ENCODE measurements at regions not wholly inside any gene's neighbourhood (a gene's known extent, or its start where the extent isn't known, plus 50 kb on each side); places are given as distances from the start of the nearest gene placed in this dataset.

GRCh38 chr9:109894473-109894872 lies 114.5 kb downstream of the PALM2AKAP2 start:
- Histone ChIP-seq H3K4me3 (ENCODE audit: low read depth in 1 of 5, low read length in 5 of 5) (no peak overlapping the region), H3K4me1 (ENCODE audit: control insufficient read depth in 5 of 5, insufficient read depth in 5 of 5, low read length in 5 of 5) (peaks cover 0 to 7% (median 0%) of the 10 kb centered on the region in 5 donors), H3K36me3 (ENCODE audit: control insufficient read depth in 5 of 5, insufficient read depth in 5 of 5, low read length in 5 of 5) (peaks cover 3 to 13% (median 8%) of the 10 kb centered on the region in 5 donors), H3K9me3 (ENCODE audit: control insufficient read depth in 5 of 5, low read length in 5 of 5) (no peaks in the 10 kb centered on the region), H3K9ac (ENCODE audit: low read length in 5 of 5) (no peak overlapping the region), H3K27ac (ENCODE audit: low read depth, low read length) (peak overlapping the region; percentile 23), H3K27me3 (ENCODE audit: control insufficient read depth in 5 of 5, insufficient read depth in 4 of 5, low read length in 5 of 5) (no peaks in the 10 kb centered on the region)

- Histone ChIP-seq H3K9me3 (ENCODE audit: control insufficient read depth in 5 of 5, low read length in 5 of 5) (no peaks in the 10 kb centered on the region), H3K27ac (ENCODE audit: low read depth, low read length) (peak overlapping the region; percentile 23), H3K36me3 (ENCODE audit: control insufficient read depth in 5 of 5, insufficient read depth in 5 of 5, low read length in 5 of 5) (peaks cover 3 to 12% (median 8%) of the 10 kb centered on the region in 5 donors), H3K27me3 (ENCODE audit: control insufficient read depth in 5 of 5, insufficient read depth in 4 of 5, low read length in 5 of 5) (no peaks in the 10 kb centered on the region), H3K4me1 (ENCODE audit: control insufficient read depth in 5 of 5, insufficient read depth in 5 of 5, low read length in 5 of 5) (peaks cover 0 to 7% (median 0%) of the 10 kb centered on the region in 5 donors), H3K4me3 (ENCODE audit: low read depth in 1 of 5, low read length in 5 of 5) (no peak overlapping the region), H3K9ac (ENCODE audit: low read length in 5 of 5) (no peak overlapping the region)
These were observed 115.1 kb downstream of the PALM2AKAP2 start for GRCh38 chr9:109894921-109895758.

- Histone ChIP-seq H3K9me3 (ENCODE audit: control insufficient read depth in 5 of 5, low read length in 5 of 5) (no peaks in the 10 kb centered on the region), H3K27ac (ENCODE audit: low read depth, low read length) (no peak overlapping the region), H3K4me1 (ENCODE audit: control insufficient read depth in 5 of 5, insufficient read depth in 5 of 5, low read length in 5 of 5) (peaks cover 7 to 37% (median 23%) of the 10 kb centered on the region in 5 donors), H3K4me3 (ENCODE audit: low read depth in 1 of 5, low read length in 5 of 5) (no peak overlapping the region), H3K36me3 (ENCODE audit: control insufficient read depth in 5 of 5, insufficient read depth in 5 of 5, low read length in 5 of 5) (peaks cover 0 to 5% (median 0%) of the 10 kb centered on the region in 5 donors), H3K27me3 (ENCODE audit: control insufficient read depth in 5 of 5, insufficient read depth in 4 of 5, low read length in 5 of 5) (no peaks in the 10 kb centered on the region), H3K9ac (ENCODE audit: low read length in 5 of 5) (no peak overlapping the region)
These were observed 121.2 kb downstream of the PALM2AKAP2 start for GRCh38 chr9:109901201-109901600.

GRCh38 chr9:109903515-109904138 lies 123.6 kb downstream of the PALM2AKAP2 start:
- Histone ChIP-seq H3K4me3 (ENCODE audit: low read depth in 1 of 5, low read length in 5 of 5) (no peak overlapping the region), H3K4me1 (ENCODE audit: control insufficient read depth in 5 of 5, insufficient read depth in 5 of 5, low read length in 5 of 5) (peaks cover 7 to 58% (median 27%) of the 10 kb centered on the region in 5 donors), H3K9me3 (ENCODE audit: control insufficient read depth in 5 of 5, low read length in 5 of 5) (no peaks in the 10 kb centered on the region), H3K36me3 (ENCODE audit: control insufficient read depth in 5 of 5, insufficient read depth in 5 of 5, low read length in 5 of 5) (peaks cover 0 to 11% (median 4%) of the 10 kb centered on the region in 5 donors), H3K27ac (ENCODE audit: low read depth, low read length) (peak overlapping the region; percentile 32), H3K27me3 (ENCODE audit: control insufficient read depth in 5 of 5, insufficient read depth in 4 of 5, low read length in 5 of 5) (no peaks in the 10 kb centered on the region), H3K9ac (ENCODE audit: low read length in 5 of 5) (no peak overlapping the region)

- Histone ChIP-seq H3K27ac (ENCODE audit: low read depth, low read length) (peak overlapping the region; percentile 90), H3K9ac (ENCODE audit: low read length in 5 of 5) (no peak overlapping the region), H3K4me1 (ENCODE audit: control insufficient read depth in 5 of 5, insufficient read depth in 5 of 5, low read length in 5 of 5) (peaks cover 7 to 63% (median 27%) of the 10 kb centered on the region in 5 donors), H3K4me3 (ENCODE audit: low read depth in 1 of 5, low read length in 5 of 5) (no peak overlapping the region), H3K27me3 (ENCODE audit: control insufficient read depth in 5 of 5, insufficient read depth in 4 of 5, low read length in 5 of 5) (no peaks in the 10 kb centered on the region), H3K9me3 (ENCODE audit: control insufficient read depth in 5 of 5, low read length in 5 of 5) (no peaks in the 10 kb centered on the region), H3K36me3 (ENCODE audit: control insufficient read depth in 5 of 5, insufficient read depth in 5 of 5, low read length in 5 of 5) (peaks cover 0 to 14% (median 4%) of the 10 kb centered on the region in 5 donors)
These were observed 124.7 kb downstream of the PALM2AKAP2 start for GRCh38 chr9:109904666-109905065.

GRCh38 chr9:109905472-109905871 lies 125.5 kb downstream of the PALM2AKAP2 start:
- H3K9ac ChIP-seq (ENCODE audit: low read length in 5 of 5): peak overlapping the region in 1 of 5 donors; percentile 13
- no peak overlapping the region for H3K4me3 ChIP-seq (ENCODE audit: low read depth in 1 of 5, low read length in 5 of 5)
- H3K27ac ChIP-seq (ENCODE audit: low read depth, low read length): peak overlapping the region; percentile 90
- H3K4me1 ChIP-seq (ENCODE audit: control insufficient read depth in 5 of 5, insufficient read depth in 5 of 5, low read length in 5 of 5): peaks cover 8 to 72% (median 27%) of the 10 kb centered on the region in 5 donors
- no peaks in the 10 kb centered on the region for H3K9me3 ChIP-seq (ENCODE audit: control insufficient read depth in 5 of 5, low read length in 5 of 5)
- H3K36me3 ChIP-seq (ENCODE audit: control insufficient read depth in 5 of 5, insufficient read depth in 5 of 5, low read length in 5 of 5): peaks cover 0 to 14% (median 3%) of the 10 kb centered on the region in 5 donors
- no peaks in the 10 kb centered on the region for H3K27me3 ChIP-seq (ENCODE audit: control insufficient read depth in 5 of 5, insufficient read depth in 4 of 5, low read length in 5 of 5)

- Histone ChIP-seq H3K4me1 (ENCODE audit: control insufficient read depth in 5 of 5, insufficient read depth in 5 of 5, low read length in 5 of 5) (peaks cover 8 to 85% (median 35%) of the 10 kb centered on the region in 5 donors), H3K9me3 (ENCODE audit: control insufficient read depth in 5 of 5, low read length in 5 of 5) (no peaks in the 10 kb centered on the region), H3K27me3 (ENCODE audit: control insufficient read depth in 5 of 5, insufficient read depth in 4 of 5, low read length in 5 of 5) (no peaks in the 10 kb centered on the region), H3K27ac (ENCODE audit: low read depth, low read length) (peak overlapping the region; percentile 90), H3K36me3 (ENCODE audit: control insufficient read depth in 5 of 5, insufficient read depth in 5 of 5, low read length in 5 of 5) (peaks cover 0 to 14% (median 0%) of the 10 kb centered on the region in 5 donors), H3K4me3 (ENCODE audit: low read depth in 1 of 5, low read length in 5 of 5) (no peak overlapping the region), H3K9ac (ENCODE audit: low read length in 5 of 5) (peak overlapping the region in 1 of 5 donors; percentile 21)
These were observed 126.9 kb downstream of the PALM2AKAP2 start for GRCh38 chr9:109906766-109907382.

GRCh38 chr9:109907400-109907799 lies 127.4 kb downstream of the PALM2AKAP2 start:
- peaks cover 11 to 88% (median 37%) of the 10 kb centered on the region in 5 donors for H3K4me1 ChIP-seq (ENCODE audit: control insufficient read depth in 5 of 5, insufficient read depth in 5 of 5, low read length in 5 of 5)
- peaks cover 0 to 14% (median 0%) of the 10 kb centered on the region in 5 donors for H3K36me3 ChIP-seq (ENCODE audit: control insufficient read depth in 5 of 5, insufficient read depth in 5 of 5, low read length in 5 of 5)
- peak overlapping the region in 1 of 5 donors; percentile 21 for H3K9ac ChIP-seq (ENCODE audit: low read length in 5 of 5)
- H3K27ac ChIP-seq (ENCODE audit: low read depth, low read length): peak overlapping the region; percentile 90
- H3K4me3 ChIP-seq (ENCODE audit: low read depth in 1 of 5, low read length in 5 of 5): peak overlapping the region in 1 of 5 donors; percentile 34
- no peaks in the 10 kb centered on the region for H3K27me3 ChIP-seq (ENCODE audit: control insufficient read depth in 5 of 5, insufficient read depth in 4 of 5, low read length in 5 of 5)
- H3K9me3 ChIP-seq (ENCODE audit: control insufficient read depth in 5 of 5, low read length in 5 of 5): no peaks in the 10 kb centered on the region

GRCh38 chr9:109907810-109908458 lies 127.9 kb downstream of the PALM2AKAP2 start:
- Histone ChIP-seq H3K27ac (ENCODE audit: low read depth, low read length) (peak overlapping the region; percentile 90), H3K4me3 (ENCODE audit: low read depth in 1 of 5, low read length in 5 of 5) (peak overlapping the region in 1 of 5 donors; percentile 34), H3K36me3 (ENCODE audit: control insufficient read depth in 5 of 5, insufficient read depth in 5 of 5, low read length in 5 of 5) (peaks cover 0 to 14% (median 0%) of the 10 kb centered on the region in 5 donors), H3K9me3 (ENCODE audit: control insufficient read depth in 5 of 5, low read length in 5 of 5) (no peaks in the 10 kb centered on the region), H3K9ac (ENCODE audit: low read length in 5 of 5) (peak overlapping the region in 2 of 5 donors; percentile 8 to 39), H3K4me1 (ENCODE audit: control insufficient read depth in 5 of 5, insufficient read depth in 5 of 5, low read length in 5 of 5) (peaks cover 12 to 88% (median 37%) of the 10 kb centered on the region in 5 donors), H3K27me3 (ENCODE audit: control insufficient read depth in 5 of 5, insufficient read depth in 4 of 5, low read length in 5 of 5) (no peaks in the 10 kb centered on the region)

All from subcutaneous abdominal adipose tissue (tissue), 5 donors.